K562 (cell line): ENCODE measurements at regions not wholly inside any gene's neighbourhood (a gene's known extent, or its start where the extent isn't known, plus 50 kb on each side); places are given as distances from the start of the nearest gene placed in this dataset.

ENCODE experiments used
- ATAC-seq: fragments of 200-7000 bp; cut with Tn5 transposase; 3 replicates; pipeline ENCODE4 v1.9.1; 2020; ENCODE audit warnings: moderate library complexity
- BruUV-seq: library from RNA; stranded (reverse); fragments of 400-500 nt; replicated peaks from 2 replicates; lab custom pipeline; 2021; lab: Mats Ljungman, UMichigan
- CTCF ChIA-PET: fragments of 300-600 bp; formaldehyde crosslinking; extraction: SDS; loops from one replicate; lab custom pipeline; 2021; ENCODE audit warnings: low intra/inter-chr PET ratio; lab: Yijun Ruan, JAX
- POLR2A ChIA-PET: fragments of 300-600, 350-650 bp; sonication (Branson Sonifier 250); formaldehyde crosslinking; extraction: SDS; loops from one replicate; lab custom pipeline; 2021; ENCODE audit warnings: antibody characterized with exemption, inconsistent platforms; lab: Yijun Ruan, JAX
- DNase-seq, 4 experiments: peaks; one replicate each; pipeline versions ENCODE4 v3.0.0 to v3.0.0-alpha.2; 2011 to 2018; ENCODE audit warnings: low spot score in 3 of 4, mixed read lengths in 3 of 4; ENCODE audit errors: extremely low read depth in 1 of 4
- FAIRE-seq: peaks from 2 replicates; lab custom pipeline; 2011; peaks lifted over from hg19 to GRCh38; lab: Jason Lieb, UNC
- H2AFZ ChIP-seq: 2 replicates; pipeline ENCODE4 v1.6.0; 2011; ENCODE audit warnings: low read depth, low read length, control low read depth, inconsistent platforms
- H3K27ac ChIP-seq: fragments of 200-600 bp; 3 replicates; pipeline ENCODE4 v1.8.0; 2011; ENCODE audit warnings: low read depth, mild to moderate bottlenecking, control low read depth, inconsistent platforms, low read length, moderate library complexity, mixed read lengths; ENCODE audit errors: extremely low read depth
- H3K27me3 ChIP-seq, 2 experiments: fragments of 300-600 bp in 1 of 2; 2 replicates in 1 of 2; 3 replicates in 1 of 2; pipeline versions ENCODE4 v1.6.0 to v1.8.0; 2011; ENCODE audit warnings: inconsistent platforms in 2 of 2, low read length in 2 of 2, mild to moderate bottlenecking in 1 of 2, mixed read lengths in 1 of 2, moderate library complexity in 1 of 2; ENCODE audit not compliant: control insufficient read depth in 2 of 2, insufficient read depth in 2 of 2
- H3K36me3 ChIP-seq: fragments of 300-600 bp; 3 replicates; pipeline ENCODE4 v1.8.0; 2011; ENCODE audit warnings: mild to moderate bottlenecking, low read length, inconsistent platforms; ENCODE audit not compliant: control insufficient read depth, insufficient read depth
- H3K4me1 ChIP-seq, 2 experiments: fragments of 200-600 bp in 1 of 2; replicated peaks in 1 of 2; 2 replicates in 1 of 2; 3 replicates in 1 of 2; pipeline versions ENCODE4 v1.5.1 to v1.8.0; 2011; ENCODE audit warnings: inconsistent platforms in 2 of 2, low read length in 2 of 2, mild to moderate bottlenecking in 1 of 2, mixed read lengths in 1 of 2, moderate library complexity in 1 of 2; ENCODE audit not compliant: control insufficient read depth in 2 of 2, insufficient read depth in 2 of 2
- H3K4me2 ChIP-seq: 2 replicates; pipeline ENCODE4 v1.6.1; 2011; ENCODE audit warnings: low read length, control low read depth, inconsistent platforms, mixed read lengths; ENCODE audit not compliant: insufficient read depth
- H3K4me3 ChIP-seq: fragments of 200-600 bp; sonication (generic), shearing (Covaris generic); 2 replicates; pipeline ENCODE4 v1.5.1; 2016; ENCODE audit warnings: control low read depth, inconsistent platforms
- H3K79me2 ChIP-seq: fragments of 200-600 bp; 3 replicates; pipeline ENCODE4 v1.8.0; 2011; ENCODE audit warnings: low read length, inconsistent platforms; ENCODE audit not compliant: control insufficient read depth, insufficient read depth
- H3K9ac ChIP-seq, 2 experiments: 2 replicates each; pipeline versions ENCODE4 v1.6.0 to v1.6.1; 2011; ENCODE audit warnings: low read depth in 2 of 2, low read length in 2 of 2, control low read depth in 1 of 2, inconsistent platforms in 1 of 2, mild to moderate bottlenecking in 1 of 2, mixed read lengths in 1 of 2; ENCODE audit not compliant: insufficient read depth in 1 of 2
- H3K9me1 ChIP-seq: one replicate; pipeline ENCODE4 v1.6.0; 2011; ENCODE audit warnings: inconsistent platforms, mild to moderate bottlenecking, low read length, moderate library complexity; ENCODE audit not compliant: control insufficient read depth, insufficient read depth
- H3K9me3 ChIP-seq: replicated peaks from 2 replicates; pipeline ENCODE4 v1.5.1; 2011; ENCODE audit warnings: low read depth, low read length, inconsistent platforms; ENCODE audit not compliant: control insufficient read depth, insufficient read depth
- H4K20me1 ChIP-seq: replicated peaks from 2 replicates; pipeline ENCODE4 v1.6.1; 2011; ENCODE audit warnings: low read length, inconsistent platforms, mixed read lengths; ENCODE audit not compliant: control insufficient read depth, insufficient read depth
- ARID2 ChIP-seq: fragments of 450-650 bp; IDR thresholded peaks from 2 replicates; pipeline ENCODE4 v1.6.1; 2017; ENCODE audit warnings: antibody characterized with exemption, mild to moderate bottlenecking
- ATF2 ChIP-seq: sonication (generic); formaldehyde crosslinking; IDR thresholded peaks from 2 replicates; pipeline ENCODE4 v1.8.1; 2022; ENCODE audit warnings: missing genetic modification reagents
- MEF2D ChIP-seq: conservative IDR thresholded peaks from 2 replicates; pipeline ENCODE4 v1.6.1; 2016; ENCODE audit warnings: low read depth, missing genetic modification characterization, missing compliant biosample characterization
- NUFIP1 ChIP-seq: fragments of 450-650 bp; IDR thresholded peaks from 2 replicates; pipeline ENCODE4 v1.6.1; 2018; ENCODE audit not compliant: partially characterized antibody
- SIN3A ChIP-seq, 2 experiments: fragments of 150-350 bp in 1 of 2; IDR thresholded peaks; 2 replicates each; pipeline ENCODE4 v1.6.1; 2011 to 2016; ENCODE audit warnings: borderline replicate concordance in 2 of 2, low read depth in 2 of 2, low read length in 2 of 2, mild to moderate bottlenecking in 2 of 2, moderate library complexity in 2 of 2; ENCODE audit not compliant: control insufficient read depth in 1 of 2
- SIN3B ChIP-seq: fragments of 450-650 bp; IDR thresholded peaks from 2 replicates; pipeline ENCODE4 v1.6.1; 2017; ENCODE audit warnings: low read depth, mild to moderate bottlenecking, moderate library complexity
- STAT6 ChIP-seq: sonication (generic); formaldehyde crosslinking; IDR thresholded peaks from 2 replicates; pipeline ENCODE4 v1.8.1; 2023; ENCODE audit warnings: mild to moderate bottlenecking, missing genetic modification reagents
- WGBS: fragments of 100-300 bp; shearing (Covaris generic); methylation state at CpG from one replicate; pipeline ENCODE4 v1.1.6; 2016; ENCODE audit warnings: low coverage, mixed read lengths; ENCODE audit not compliant: insufficient coverage; ENCODE audit errors: missing lambda C conversion rate; 5-methylcytosine and 5-hydroxymethylcytosine counted together
- in situ Hi-C: fragments of 300-500 bp; cut with MboI; formaldehyde crosslinking; loops from 4 replicates; pipeline ENCODE4 v1.15.0; 2018; ENCODE audit warnings: inconsistent platforms, mixed read lengths
- intact Hi-C: fragments of 100-400 bp; cut with micrococcal nuclease; formaldehyde crosslinking; loops from 2 replicates; pipeline ENCODE4 v1.14.2; 2022

GRCh38 chr1:55331351-55331750 is 116.2 kb upstream of the USP24 start:
- H3K9me3 ChIP-seq = no peaks in the 10 kb centered on the region
- no peaks in the 10 kb centered on the region for H3K36me3 ChIP-seq
- DNase-seq = no peak
- BruUV-seq = no TSS peak
- in situ Hi-C loops = no loop called here
- no peaks in the 10 kb centered on the region for H3K79me2 ChIP-seq
- no peaks in the 10 kb centered on the region for H4K20me1 ChIP-seq
- H3K9me1 ChIP-seq = no peaks in the 10 kb centered on the region
- no peak for TF ChIP-seq ARID2
- no peak for TF ChIP-seq MEF2D (tag)
- TF ChIP-seq NUFIP1 = no peak
- TF ChIP-seq, all 486 proteins: peak for 0
- 2% methylated on average over 7 of the region's 7 CpGs for WGBS
- Histone ChIP-seq H2AFZ (no peak overlapping the region), H3K4me2 (no peak overlapping the region), H3K9ac (no peak overlapping the region), H3K27me3 (peaks cover 34 to 61% of the 10 kb centered on the region in 2 experiments; a peak in 4 of 5 replicates), H3K27ac (no peak overlapping the region), H3K4me1 (0 out of 5 replicates have a peak, but pooled peaks cover 0 to 2% of the 10 kb centered on the region in 2 experiments), H3K4me3 (no peak overlapping the region)
- intact Hi-C loops = loop anchor here (10.0 kb wide), 1 partner anchor 377 kb away; no protein-coding TSS in a partner anchor
- FAIRE-seq (no peak), ATAC-seq (no peak)
- POLR2A ChIA-PET = interaction anchor here (0.7 to 1.2 kb wide), 2 partner anchors 13 to 386 kb away, joined by 4 to 5 read pairs; no protein-coding TSS in a partner anchor
- CTCF ChIA-PET = no interaction called here

GRCh38 chr1:55329808-55330432 is 114.8 kb upstream of the USP24 start:
- no peak overlapping the region for H3K4me3 ChIP-seq
- no peak overlapping the region for H3K27ac ChIP-seq
- FAIRE-seq = no peak
- 0 out of 5 replicates have a peak, but pooled peaks cover 0 to 2% of the 10 kb centered on the region in 2 experiments for H3K4me1 ChIP-seq
- no peaks in the 10 kb centered on the region for H3K9me1 ChIP-seq
- H3K79me2 ChIP-seq = no peaks in the 10 kb centered on the region
- no peaks in the 10 kb centered on the region for H3K9me3 ChIP-seq
- WGBS = 0% methylated on average over 4 of the region's 4 CpGs
- no peak for ATAC-seq
- intact Hi-C loops = loop anchor here (10.0 kb wide), 1 partner anchor 375 kb away; no protein-coding TSS in a partner anchor
- ChIA-PET CTCF (interaction anchor here (0.6 kb wide), 1 partner anchor 27 kb away, joined by 3 read pairs; no protein-coding TSS in a partner anchor), POLR2A (interaction anchor here (1.1 to 1.2 kb wide), 2 partner anchors 52 to 269 kb away, joined by 3 to 5 read pairs; no protein-coding TSS in a partner anchor)
- no TSS peak for BruUV-seq
- DNase-seq = no peak
- in situ Hi-C loops = no loop called here
- no peak overlapping the region for H2AFZ ChIP-seq
- no peak overlapping the region for H3K9ac ChIP-seq
- no peaks in the 10 kb centered on the region for H3K36me3 ChIP-seq
- peaks cover 34 to 62% of the 10 kb centered on the region in 2 experiments; a peak in 4 of 5 replicates for H3K27me3 ChIP-seq
- no peaks in the 10 kb centered on the region for H4K20me1 ChIP-seq
- no peak overlapping the region for H3K4me2 ChIP-seq
- TF ChIP-seq SIN3B = no peak
- no peak for TF ChIP-seq ATF2
- TF ChIP-seq SIN3A (IDR thresholded peaks at IDR 0.05; ENCODE audit: borderline replicate concordance in 2 of 2, control insufficient read depth in 1 of 2, low read depth in 2 of 2, low read length in 2 of 2) = no peak
- no peak for TF ChIP-seq STAT6 (CRISPR knock-in tag)
